ENCODE measurements at regions not wholly inside any gene's neighbourhood (a gene's known extent, or its start where the extent isn't known, plus 50 kb on each side); places are given as distances from the start of the nearest gene placed in this dataset.

- no peak for TF ChIP-seq POLR2AphosphoS5 (IDR thresholded peaks at IDR 0.05; ENCODE audit: control insufficient read depth, insufficient read depth, low read depth, low read length)
- TF ChIP-seq ZNF764 (CRISPR knock-in tag; IDR thresholded peaks at IDR 0.05; ENCODE audit: low read depth) = no peak
- TF ChIP-seq ZNF717 (CRISPR knock-in tag; IDR thresholded peaks at IDR 0.05) = no peak
- TF ChIP-seq YBX1 (IDR thresholded peaks at IDR 0.05) = no peak
- no peak for TF ChIP-seq NFIX (CRISPR knock-in tag; IDR thresholded peaks at IDR 0.05; ENCODE audit: low read depth)
- TF ChIP-seq RERE (CRISPR knock-in tag; IDR thresholded peaks at IDR 0.05; ENCODE audit: borderline replicate concordance) = no peak
- TF ChIP-seq STAT6 (CRISPR knock-in tag; IDR thresholded peaks at IDR 0.05) = no peak
- no peak for TF ChIP-seq ZC3H8 (IDR thresholded peaks at IDR 0.05)
- no peak for TF ChIP-seq ZNF175 (CRISPR knock-in tag; IDR thresholded peaks at IDR 0.05; ENCODE audit: low read depth)
- TF ChIP-seq MBD2 (IDR thresholded peaks at IDR 0.05; ENCODE audit: borderline replicate concordance, low read depth) = no peak
Measured at GRCh38 chr15:93948726-93949125, 282.6 kb upstream of the MCTP2 start (continued).

Measured in K562 (cell line).